HepG2 (cell line): ENCODE measurements at regions not wholly inside any gene's neighbourhood (a gene's known extent, or its start where the extent isn't known, plus 50 kb on each side); places are given as distances from the start of the nearest gene placed in this dataset.

Experiments used
- ARNT2 ChIP-seq: sonication (generic); formaldehyde crosslinking; IDR thresholded peaks from 2 replicates; pipeline ENCODE4 v1.8.0; 2022; ENCODE audit warnings: mild to moderate bottlenecking, low read depth, missing genetic modification reagents, moderate library complexity
- BCL6 ChIP-seq: IDR thresholded peaks from 2 replicates; pipeline ENCODE4 v1.6.1; 2016; ENCODE audit warnings: missing genetic modification reagents, missing compliant biosample characterization
- EHMT2 ChIP-seq: fragments of 200-600 bp; sonication (generic); IDR thresholded peaks from 2 replicates; pipeline ENCODE4 v1.7.0; 2017; ENCODE audit warnings: antibody characterized with exemption, low read depth, low read length, borderline replicate concordance
- GLMP ChIP-seq: sonication (generic); formaldehyde crosslinking; IDR thresholded peaks from 2 replicates; pipeline ENCODE4 v1.9.0; 2021; ENCODE audit warnings: missing genetic modification reagents, mild to moderate bottlenecking, borderline replicate concordance
- IRX3 ChIP-seq: sonication (generic); formaldehyde crosslinking; IDR thresholded peaks from 2 replicates; pipeline ENCODE4 v1.8.1; 2023; ENCODE audit warnings: mild to moderate bottlenecking, low read depth, missing genetic modification reagents, borderline replicate concordance
- KLF11 ChIP-seq: IDR thresholded peaks from 2 replicates; pipeline ENCODE4 v1.6.1; 2016; ENCODE audit warnings: missing compliant biosample characterization
- KLF6 ChIP-seq: IDR thresholded peaks from 2 replicates; pipeline ENCODE4 v1.8.0; 2016; ENCODE audit warnings: missing biosample characterization, missing genetic modification reagents
- MIER3 ChIP-seq: IDR thresholded peaks from 2 replicates; pipeline ENCODE4 v1.6.1; 2016; ENCODE audit warnings: missing compliant biosample characterization, borderline replicate concordance
- MTA1 ChIP-seq: sonication (generic); formaldehyde crosslinking; IDR thresholded peaks from 2 replicates; pipeline ENCODE4 v1.4.0; 2020; ENCODE audit warnings: missing genetic modification reagents, mild to moderate bottlenecking, borderline replicate concordance
- NCOA1 ChIP-seq: sonication (generic); formaldehyde crosslinking; IDR thresholded peaks from 2 replicates; pipeline ENCODE4 v1.9.0; 2021; ENCODE audit warnings: missing genetic modification reagents
- NFRKB ChIP-seq: fragments of 450-650 bp; IDR thresholded peaks from 2 replicates; pipeline ENCODE4 v1.6.1; 2017
- RBFOX2 ChIP-seq: fragments of 200-400 bp; formaldehyde crosslinking; IDR thresholded peaks from 2 replicates; pipeline ENCODE4 v1.6.1; 2017; ENCODE audit warnings: low read depth, mild to moderate bottlenecking, low read length
- RFX5 ChIP-seq: IDR thresholded peaks from 2 replicates; pipeline ENCODE4 v1.6.1; 2011; ENCODE audit warnings: low read depth, low read length, improper control_type of control experiment
- SMC3 ChIP-seq: IDR thresholded peaks from 2 replicates; pipeline ENCODE4 v1.6.1; 2011; ENCODE audit warnings: low read length, improper control_type of control experiment
- SOX13 ChIP-seq, 3 experiments: fragments of 450-650 bp in 1 of 3; sonication (generic) in 1 of 3; formaldehyde crosslinking in 1 of 3; IDR thresholded peaks in 2 of 3; conservative IDR thresholded peaks in 1 of 3; 2 replicates each; pipeline versions ENCODE4 v1.5.0 to v1.6.1; 2016 to 2020; ENCODE audit warnings: antibody characterized with exemption in 1 of 3, mild to moderate bottlenecking in 1 of 3, missing compliant biosample characterization in 1 of 3, missing genetic modification reagents in 1 of 3, moderate library complexity in 1 of 3
- TBL1XR1 ChIP-seq: fragments of 150-350 bp; IDR thresholded peaks from 2 replicates; pipeline ENCODE4 v1.6.1; 2014; ENCODE audit warnings: borderline replicate concordance, low read length; ENCODE audit not compliant: partially characterized antibody
- TCF7 ChIP-seq: sonication (generic); IDR thresholded peaks from 2 replicates; pipeline ENCODE4 v1.6.1; 2016; ENCODE audit warnings: antibody characterized with exemption, low read depth
- THAP11 ChIP-seq: IDR thresholded peaks from 2 replicates; pipeline ENCODE4 v1.6.1; 2016; ENCODE audit warnings: missing biosample characterization, missing genetic modification reagents
- TIGD3 ChIP-seq: sonication (generic); formaldehyde crosslinking; IDR thresholded peaks from 2 replicates; pipeline ENCODE4 v1.5.1; 2020; ENCODE audit warnings: mild to moderate bottlenecking, missing genetic modification reagents, borderline replicate concordance
- ZNF101 ChIP-seq: sonication (generic); formaldehyde crosslinking; IDR thresholded peaks from 2 replicates; pipeline ENCODE4 v1.4.0; 2020; ENCODE audit warnings: mild to moderate bottlenecking, low read depth, missing genetic modification reagents, borderline replicate concordance
- ZNF124 ChIP-seq: sonication (generic); formaldehyde crosslinking; IDR thresholded peaks from 2 replicates; pipeline ENCODE4 v1.4.0; 2020; ENCODE audit warnings: missing genetic modification reagents
- ZNF205 ChIP-seq: IDR thresholded peaks from 2 replicates; pipeline ENCODE4 v1.6.1; 2018; ENCODE audit warnings: missing biosample characterization, missing genetic modification reagents
- ZNF446 ChIP-seq: sonication (generic); formaldehyde crosslinking; IDR thresholded peaks from 2 replicates; pipeline ENCODE4 v1.5.0; 2020; ENCODE audit warnings: mild to moderate bottlenecking, missing genetic modification reagents
- ZNF672 ChIP-seq: sonication (generic); formaldehyde crosslinking; IDR thresholded peaks from 2 replicates; pipeline ENCODE4 v1.8.1; 2022; ENCODE audit warnings: missing genetic modification reagents
- ZNF816 ChIP-seq: sonication (generic); formaldehyde crosslinking; IDR thresholded peaks from 2 replicates; pipeline ENCODE4 v1.8.0; 2022; ENCODE audit warnings: missing genetic modification reagents, mild to moderate bottlenecking, borderline replicate concordance
- ZNF83 ChIP-seq: sonication (generic); formaldehyde crosslinking; IDR thresholded peaks from 2 replicates; pipeline ENCODE4 v1.4.0; 2020; ENCODE audit warnings: missing genetic modification reagents, mild to moderate bottlenecking, borderline replicate concordance
- TF ChIP-seq, protein P1 (sequence below): sonication (generic); formaldehyde crosslinking; IDR thresholded peaks from 2 replicates; pipeline ENCODE4 v1.4.0; 2020; ENCODE audit warnings: mild to moderate bottlenecking, missing genetic modification reagents
- TF ChIP-seq, protein P2 (sequence below): IDR thresholded peaks from 2 replicates; pipeline ENCODE4 v1.6.1; 2016; ENCODE audit warnings: mild to moderate bottlenecking, missing biosample characterization, missing genetic modification reagents

DNA sequence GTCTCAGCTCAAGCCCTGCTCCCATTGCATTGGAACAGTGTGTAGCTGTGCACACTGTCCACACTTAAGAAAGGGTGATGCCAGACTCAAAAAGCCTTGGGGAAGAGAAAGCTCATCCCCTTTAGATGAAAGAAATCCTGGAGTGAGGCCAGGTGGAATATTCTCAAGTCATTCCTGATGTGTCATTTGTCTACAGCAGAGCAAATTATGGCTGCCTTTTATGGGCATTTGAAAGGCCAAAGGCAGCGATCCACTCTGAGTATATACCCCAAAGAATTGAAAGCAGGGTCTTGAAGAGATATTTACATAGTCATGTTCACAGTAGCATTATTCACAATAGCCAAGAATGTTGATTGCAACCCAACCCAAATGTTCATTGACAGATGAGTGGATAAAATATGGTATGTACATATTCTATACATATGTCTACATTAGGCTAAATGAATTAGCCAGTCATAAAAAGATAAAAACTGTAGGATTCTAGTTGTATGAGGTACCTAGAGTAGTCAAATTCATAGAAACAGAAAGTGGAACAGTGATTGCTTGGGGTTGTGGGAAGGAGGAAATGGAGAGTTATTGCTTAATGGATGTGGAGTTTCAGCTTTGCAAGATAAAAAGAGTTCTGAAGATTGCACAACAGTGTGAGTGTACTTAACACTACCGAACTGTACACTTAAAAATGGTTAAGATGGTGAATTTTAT lies 214.9 kb downstream of the KCNRG start (continued):
- TF ChIP-seq, protein P1, sequence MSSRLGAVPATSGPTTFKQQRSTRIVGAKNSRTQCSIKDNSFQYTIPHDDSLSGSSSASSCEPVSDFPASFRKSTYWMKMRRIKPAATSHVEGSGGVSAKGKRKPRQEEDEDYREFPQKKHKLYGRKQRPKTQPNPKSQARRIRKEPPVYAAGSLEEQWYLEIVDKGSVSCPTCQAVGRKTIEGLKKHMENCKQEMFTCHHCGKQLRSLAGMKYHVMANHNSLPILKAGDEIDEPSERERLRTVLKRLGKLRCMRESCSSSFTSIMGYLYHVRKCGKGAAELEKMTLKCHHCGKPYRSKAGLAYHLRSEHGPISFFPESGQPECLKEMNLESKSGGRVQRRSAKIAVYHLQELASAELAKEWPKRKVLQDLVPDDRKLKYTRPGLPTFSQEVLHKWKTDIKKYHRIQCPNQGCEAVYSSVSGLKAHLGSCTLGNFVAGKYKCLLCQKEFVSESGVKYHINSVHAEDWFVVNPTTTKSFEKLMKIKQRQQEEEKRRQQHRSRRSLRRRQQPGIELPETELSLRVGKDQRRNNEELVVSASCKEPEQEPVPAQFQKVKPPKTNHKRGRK (CRISPR knock-in tag) = no peak
- no peak for TF ChIP-seq ZNF101 (CRISPR knock-in tag)
- peak; percentile 23; the same call in 1 of the 2 replicates for TF ChIP-seq SMC3
- peak; percentile 49 for TF ChIP-seq TBL1XR1
- no peak for TF ChIP-seq IRX3 (CRISPR knock-in tag)
- TF ChIP-seq TCF7 = peak; percentile 53
- TF ChIP-seq EHMT2 = no peak; the same call in 1 of the 2 replicates
- no peak for TF ChIP-seq KLF11 (CRISPR knock-in tag)
- peak; percentile 57 for TF ChIP-seq THAP11 (CRISPR knock-in tag)
- TF ChIP-seq RFX5 = no peak
- TF ChIP-seq MTA1 = no peak
- TF ChIP-seq ZNF672 (CRISPR knock-in tag) = no peak
- TF ChIP-seq KLF6 (CRISPR knock-in tag) = peak; percentile 63; the same call in 1 of the 2 replicates
- no peak for TF ChIP-seq NCOA1 (CRISPR knock-in tag)
- TF ChIP-seq ZNF816 (CRISPR knock-in tag) = no peak
- TF ChIP-seq, protein P2, sequence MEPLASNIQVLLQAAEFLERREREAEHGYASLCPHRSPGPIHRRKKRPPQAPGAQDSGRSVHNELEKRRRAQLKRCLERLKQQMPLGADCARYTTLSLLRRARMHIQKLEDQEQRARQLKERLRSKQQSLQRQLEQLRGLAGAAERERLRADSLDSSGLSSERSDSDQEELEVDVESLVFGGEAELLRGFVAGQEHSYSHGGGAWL = no peak
- TF ChIP-seq SOX13 (IDR thresholded peaks at IDR 0.05) = no peak
- TF ChIP-seq SOX13 (CRISPR knock-in tag; conservative IDR thresholded peaks at IDR 0.05 in 1 of 2, IDR thresholded peaks at IDR 0.05 in 1 of 2) = 0 out of 4 replicates have a peak, but pooled peaks of 1 of the 2 experiments have one; percentile 45
- peak; percentile 66; the same call in 1 of the 2 replicates for TF ChIP-seq BCL6 (CRISPR knock-in tag)
- no peak for TF ChIP-seq ARNT2
- no peak for TF ChIP-seq NFRKB
- no peak for TF ChIP-seq ZNF446 (CRISPR knock-in tag)
- TF ChIP-seq RBFOX2 = no peak
- TF ChIP-seq ZNF205 (CRISPR knock-in tag) = no peak
- TF ChIP-seq TIGD3 (CRISPR knock-in tag) = no peak
- TF ChIP-seq MIER3 (CRISPR knock-in tag) = no peak
- TF ChIP-seq ZNF83 (CRISPR knock-in tag) = no peak
- 0 out of 2 replicates have a peak, but pooled peaks have one; percentile 39 for TF ChIP-seq ZNF124 (CRISPR knock-in tag)
- TF ChIP-seq GLMP (CRISPR knock-in tag) = no peak
